OCI-LY7 (cell line): ENCODE measurements at regions not wholly inside any gene's neighbourhood (a gene's known extent, or its start where the extent isn't known, plus 50 kb on each side); places are given as distances from the start of the nearest gene placed in this dataset.

Experiments used
- EZH2phosphoT487 ChIP-seq: fragments of 200-600 bp; sonication (generic); IDR thresholded peaks from 2 replicates; pipeline ENCODE4 v1.6.1; 2018; ENCODE audit warnings: low read depth, borderline replicate concordance, mild to moderate bottlenecking, mixed run types, antibody characterized with exemption, low read length, moderate library complexity, mixed read lengths
- TF ChIP-seq, protein P1 (sequence below): fragments of 200-600 bp; sonication (generic); conservative IDR thresholded peaks from 2 replicates; pipeline ENCODE4 v1.5.1; 2014; ENCODE audit warnings: mild to moderate bottlenecking, antibody characterized with exemption, low read length, moderate library complexity, mixed read lengths

DNA sequence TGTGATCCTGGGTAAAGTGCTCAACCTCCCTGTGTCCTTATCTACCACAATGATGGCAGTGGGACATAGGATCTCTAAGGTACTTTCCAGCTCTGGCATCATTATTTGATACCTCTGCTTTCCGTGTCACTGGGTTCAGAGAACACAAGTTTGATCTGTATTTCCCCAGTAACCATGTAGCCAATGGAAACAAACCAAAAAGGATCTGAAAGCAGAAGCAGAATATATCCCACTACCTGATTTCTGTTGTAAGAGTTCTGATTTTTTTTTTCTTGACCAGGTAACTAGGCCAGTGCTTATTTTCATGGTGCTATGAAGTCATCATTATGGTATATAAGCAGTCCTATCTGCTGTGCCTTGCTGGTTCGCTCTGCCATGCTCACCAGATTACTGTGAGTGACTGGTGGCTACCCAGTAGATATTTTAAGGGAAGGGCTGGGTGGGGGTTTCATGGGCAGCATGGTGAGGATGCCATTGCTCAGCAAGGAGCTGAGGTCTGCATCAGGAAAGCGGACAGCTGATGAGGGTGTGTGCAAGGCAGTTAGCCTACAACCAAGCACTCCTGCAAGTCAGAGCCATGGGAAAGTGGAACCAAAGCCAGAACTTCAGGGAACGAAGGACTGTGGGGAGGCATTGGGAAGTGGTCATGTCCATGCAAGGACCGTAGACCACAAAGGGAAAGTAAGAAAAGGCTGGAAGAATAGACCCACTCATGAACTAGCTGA is 104.9 kb upstream of the EDEM3 start:
- TF ChIP-seq, protein P1, sequence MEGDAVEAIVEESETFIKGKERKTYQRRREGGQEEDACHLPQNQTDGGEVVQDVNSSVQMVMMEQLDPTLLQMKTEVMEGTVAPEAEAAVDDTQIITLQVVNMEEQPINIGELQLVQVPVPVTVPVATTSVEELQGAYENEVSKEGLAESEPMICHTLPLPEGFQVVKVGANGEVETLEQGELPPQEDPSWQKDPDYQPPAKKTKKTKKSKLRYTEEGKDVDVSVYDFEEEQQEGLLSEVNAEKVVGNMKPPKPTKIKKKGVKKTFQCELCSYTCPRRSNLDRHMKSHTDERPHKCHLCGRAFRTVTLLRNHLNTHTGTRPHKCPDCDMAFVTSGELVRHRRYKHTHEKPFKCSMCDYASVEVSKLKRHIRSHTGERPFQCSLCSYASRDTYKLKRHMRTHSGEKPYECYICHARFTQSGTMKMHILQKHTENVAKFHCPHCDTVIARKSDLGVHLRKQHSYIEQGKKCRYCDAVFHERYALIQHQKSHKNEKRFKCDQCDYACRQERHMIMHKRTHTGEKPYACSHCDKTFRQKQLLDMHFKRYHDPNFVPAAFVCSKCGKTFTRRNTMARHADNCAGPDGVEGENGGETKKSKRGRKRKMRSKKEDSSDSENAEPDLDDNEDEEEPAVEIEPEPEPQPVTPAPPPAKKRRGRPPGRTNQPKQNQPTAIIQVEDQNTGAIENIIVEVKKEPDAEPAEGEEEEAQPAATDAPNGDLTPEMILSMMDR, result no peak
- no peak for TF ChIP-seq EZH2phosphoT487
